22Rv1 (cell line): ENCODE measurements at regions not wholly inside any gene's neighbourhood (a gene's known extent, or its start where the extent isn't known, plus 50 kb on each side); places are given as distances from the start of the nearest gene placed in this dataset.
"Not testable (repeated sequence)": the region's sequence is repeated elsewhere in the genome, so short reads cannot be mapped to it uniquely, and the experiment has no call there.

Source experiments
- ZFX ChIP-seq: fragments of 450-650 bp; IDR thresholded peaks from 2 replicates; pipeline ENCODE4 v1.6.1; 2017; ENCODE audit warnings: antibody characterized with exemption, borderline replicate concordance
- TF ChIP-seq, protein P1 (sequence below): fragments of 450-650 bp; IDR thresholded peaks from 2 replicates; pipeline ENCODE4 v1.5.1; 2017; ENCODE audit warnings: mild to moderate bottlenecking

DNA sequence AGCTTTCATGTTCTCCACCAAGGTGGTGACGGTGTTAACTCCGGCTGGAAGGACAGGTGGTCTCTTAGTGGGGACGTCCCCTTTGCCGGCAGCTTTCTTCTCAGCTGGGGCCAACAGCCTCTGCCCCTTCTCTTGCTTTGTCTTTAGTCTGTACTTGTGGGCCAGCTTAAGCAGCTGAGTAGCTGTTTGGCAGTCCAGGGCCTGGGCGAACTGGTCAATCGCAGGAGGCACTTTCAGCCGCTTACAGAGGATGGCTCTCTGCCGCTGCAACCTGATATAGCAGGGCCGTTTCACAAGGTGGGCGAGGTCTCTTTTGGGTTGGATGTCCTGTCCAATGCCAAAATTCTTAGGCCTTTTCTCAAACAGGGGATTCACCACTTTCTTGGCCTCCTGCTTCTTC is 210.3 kb downstream of the TRIML1 start:
- TF ChIP-seq, protein P1, sequence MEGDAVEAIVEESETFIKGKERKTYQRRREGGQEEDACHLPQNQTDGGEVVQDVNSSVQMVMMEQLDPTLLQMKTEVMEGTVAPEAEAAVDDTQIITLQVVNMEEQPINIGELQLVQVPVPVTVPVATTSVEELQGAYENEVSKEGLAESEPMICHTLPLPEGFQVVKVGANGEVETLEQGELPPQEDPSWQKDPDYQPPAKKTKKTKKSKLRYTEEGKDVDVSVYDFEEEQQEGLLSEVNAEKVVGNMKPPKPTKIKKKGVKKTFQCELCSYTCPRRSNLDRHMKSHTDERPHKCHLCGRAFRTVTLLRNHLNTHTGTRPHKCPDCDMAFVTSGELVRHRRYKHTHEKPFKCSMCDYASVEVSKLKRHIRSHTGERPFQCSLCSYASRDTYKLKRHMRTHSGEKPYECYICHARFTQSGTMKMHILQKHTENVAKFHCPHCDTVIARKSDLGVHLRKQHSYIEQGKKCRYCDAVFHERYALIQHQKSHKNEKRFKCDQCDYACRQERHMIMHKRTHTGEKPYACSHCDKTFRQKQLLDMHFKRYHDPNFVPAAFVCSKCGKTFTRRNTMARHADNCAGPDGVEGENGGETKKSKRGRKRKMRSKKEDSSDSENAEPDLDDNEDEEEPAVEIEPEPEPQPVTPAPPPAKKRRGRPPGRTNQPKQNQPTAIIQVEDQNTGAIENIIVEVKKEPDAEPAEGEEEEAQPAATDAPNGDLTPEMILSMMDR, result not testable (repeated sequence)
- TF ChIP-seq ZFX, result not testable (repeated sequence)
